Upper lobe of left lung (tissue), 4 donors: ENCODE measurements at regions not wholly inside any gene's neighbourhood (a gene's known extent, or its start where the extent isn't known, plus 50 kb on each side); places are given as distances from the start of the nearest gene placed in this dataset.

ENCODE experiments used
- CTCF ChIP-seq, 6 experiments: fragments of 450-650 bp in 4 of 6; fragments of 200-600 bp in 2 of 6; sonication (generic) in 2 of 6; IDR thresholded peaks; one replicate each; pipeline ENCODE4 v1.5.1; 2016 to 2019; ENCODE audit warnings: antibody characterized with exemption in 6 of 6
- POLR2A ChIP-seq, 4 donors: fragments of 450-650 bp; IDR thresholded peaks; one replicate each; pipeline ENCODE4 v1.5.1; 2016 to 2017; ENCODE audit warnings: antibody characterized with exemption in 4 of 4, mild to moderate bottlenecking in 2 of 4
- POLR2AphosphoS5 ChIP-seq, 2 donors: sonication (generic); formaldehyde crosslinking; IDR thresholded peaks; one replicate each; pipeline ENCODE4 v1.5.1; 2017; ENCODE audit warnings: antibody characterized with exemption in 2 of 2

- no peak for TF ChIP-seq POLR2A (IDR thresholded peaks at IDR 0.05)
- TF ChIP-seq CTCF (IDR thresholded peaks at IDR 0.05) = no peak
- TF ChIP-seq POLR2AphosphoS5 (IDR thresholded peaks at IDR 0.05) = no peak
Measured at GRCh38 chr14:35925319-35925718, 99.2 kb downstream of the BRMS1L start.
